Gastroesophageal sphincter (tissue), 4 donors: ENCODE measurements at regions not wholly inside any gene's neighbourhood (a gene's known extent, or its start where the extent isn't known, plus 50 kb on each side); places are given as distances from the start of the nearest gene placed in this dataset.
A peak's percentile ranks its signal among the peaks of the same experiment; 100 is the strongest.

Experiments
- ATAC-seq: fragments of 150-250 bp; one replicate; pipeline ENCODE4 v1.9.1; 2016; ENCODE audit warnings: mild to moderate bottlenecking, moderate library complexity
- H3K27ac ChIP-seq, 4 donors: fragments of 200-600 bp; sonication (generic) in 3 of 4; 1 replicate in 3 of 4; 2 replicates in 1 of 4; pipeline ENCODE4 v1.5.1; 2016 to 2019
- H3K27me3 ChIP-seq: fragments of 200-600 bp; sonication (generic); one replicate; pipeline ENCODE4 v1.5.1; 2019
- H3K36me3 ChIP-seq, 2 donors: fragments of 200-600 bp; sonication (generic); one replicate each; pipeline ENCODE4 v1.5.1; 2019; ENCODE audit warnings: control low read depth in 1 of 2
- H3K4me1 ChIP-seq, 3 donors: fragments of 200-600 bp; sonication (generic); 1 replicate in 2 of 3; 2 replicates in 1 of 3; pipeline ENCODE4 v1.5.1; 2016 to 2019; ENCODE audit warnings: control low read depth in 2 of 3
- H3K4me3 ChIP-seq, 2 donors: fragments of 200-600 bp; sonication (generic); one replicate each; pipeline ENCODE4 v1.5.1; 2019; ENCODE audit warnings: mild to moderate bottlenecking in 1 of 2, moderate library complexity in 1 of 2
- H3K9me3 ChIP-seq, 3 donors: fragments of 200-600 bp; sonication (generic); one replicate each; pipeline ENCODE4 v1.5.1; 2017 to 2019; ENCODE audit warnings: control low read depth in 2 of 3
- EP300 ChIP-seq: sonication (generic); formaldehyde crosslinking; IDR thresholded peaks from one replicate; pipeline ENCODE4 v1.6.1; 2017; ENCODE audit warnings: antibody characterized with exemption, mild to moderate bottlenecking
- POLR2A ChIP-seq, 2 donors: fragments of 450-650 bp; IDR thresholded peaks; one replicate each; pipeline ENCODE4 v1.6.1; 2017; ENCODE audit warnings: antibody characterized with exemption in 2 of 2, mild to moderate bottlenecking in 2 of 2, moderate library complexity in 1 of 2
- POLR2AphosphoS5 ChIP-seq: sonication (generic); formaldehyde crosslinking; IDR thresholded peaks from one replicate; pipeline ENCODE4 v1.6.1; 2017; ENCODE audit warnings: antibody characterized with exemption
- WGBS, 2 donors: methylation state at CpG; one replicate each; pipeline ENCODE4 v1.1.5; 2018; ENCODE audit warnings: low coverage in 1 of 2; 5-methylcytosine and 5-hydroxymethylcytosine counted together
- TF ChIP-seq, protein P1 (sequence below), 4 experiments: fragments of 200-600 bp in 2 of 4; fragments of 450-650 bp in 2 of 4; sonication (generic) in 1 of 4; IDR thresholded peaks; one replicate each; pipeline ENCODE4 v1.5.1; 2017 to 2019; ENCODE audit warnings: antibody characterized with exemption in 4 of 4, mild to moderate bottlenecking in 2 of 4, moderate library complexity in 2 of 4

DNA sequence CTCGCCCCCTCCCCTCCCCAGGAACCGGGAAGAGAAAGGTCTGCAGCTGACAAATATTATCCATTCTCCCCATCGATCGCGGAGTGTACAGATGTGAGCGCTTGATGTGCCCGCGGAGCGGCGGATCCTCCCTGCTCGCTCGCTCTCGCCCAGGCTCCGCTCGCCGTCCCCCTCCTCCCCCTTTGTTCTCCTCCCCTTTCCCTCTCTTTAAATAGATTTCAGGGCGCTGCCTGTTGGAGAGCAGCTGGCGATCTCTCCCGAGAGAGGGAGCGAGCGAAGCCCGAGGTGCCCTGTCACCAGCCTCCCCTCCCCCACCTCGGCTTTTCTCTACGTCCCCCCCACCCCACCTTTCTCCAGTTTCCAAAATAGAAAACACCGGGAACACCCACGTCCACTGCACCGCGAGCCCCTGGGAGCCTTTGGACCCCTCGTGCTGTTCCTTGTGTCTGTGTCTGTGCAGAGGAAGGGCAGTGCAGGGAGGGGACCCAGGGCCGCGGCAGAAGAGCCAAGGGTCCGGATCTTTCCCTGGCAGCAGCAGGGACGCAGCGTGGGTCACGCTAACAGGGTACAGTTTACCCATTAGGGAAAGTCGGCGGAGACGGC is 56.6 kb upstream of the BCOR start:
- H3K27ac ChIP-seq = peak overlapping the region in 3 of 4 donors; percentile 57 to 76 (median 74)
- H3K9me3 ChIP-seq = no peaks in the 10 kb centered on the region
- no peak for TF ChIP-seq POLR2AphosphoS5
- no peak for TF ChIP-seq POLR2A (IDR thresholded peaks at IDR 0.05)
- TF ChIP-seq, protein P1, sequence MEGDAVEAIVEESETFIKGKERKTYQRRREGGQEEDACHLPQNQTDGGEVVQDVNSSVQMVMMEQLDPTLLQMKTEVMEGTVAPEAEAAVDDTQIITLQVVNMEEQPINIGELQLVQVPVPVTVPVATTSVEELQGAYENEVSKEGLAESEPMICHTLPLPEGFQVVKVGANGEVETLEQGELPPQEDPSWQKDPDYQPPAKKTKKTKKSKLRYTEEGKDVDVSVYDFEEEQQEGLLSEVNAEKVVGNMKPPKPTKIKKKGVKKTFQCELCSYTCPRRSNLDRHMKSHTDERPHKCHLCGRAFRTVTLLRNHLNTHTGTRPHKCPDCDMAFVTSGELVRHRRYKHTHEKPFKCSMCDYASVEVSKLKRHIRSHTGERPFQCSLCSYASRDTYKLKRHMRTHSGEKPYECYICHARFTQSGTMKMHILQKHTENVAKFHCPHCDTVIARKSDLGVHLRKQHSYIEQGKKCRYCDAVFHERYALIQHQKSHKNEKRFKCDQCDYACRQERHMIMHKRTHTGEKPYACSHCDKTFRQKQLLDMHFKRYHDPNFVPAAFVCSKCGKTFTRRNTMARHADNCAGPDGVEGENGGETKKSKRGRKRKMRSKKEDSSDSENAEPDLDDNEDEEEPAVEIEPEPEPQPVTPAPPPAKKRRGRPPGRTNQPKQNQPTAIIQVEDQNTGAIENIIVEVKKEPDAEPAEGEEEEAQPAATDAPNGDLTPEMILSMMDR (IDR thresholded peaks at IDR 0.05) = no peak
- TF ChIP-seq EP300 = no peak
- 0 to 15% methylated on average over 4 to 11 of the region's 38 CpGs for whole genome bisulfite sequencing, 2 donors
- no peaks in the 10 kb centered on the region for H3K36me3 ChIP-seq
- peaks cover 0 to 44% (median 5%) of the 10 kb centered on the region in 3 donors for H3K4me1 ChIP-seq
- peak overlapping the region; percentile 31 to 54 for H3K4me3 ChIP-seq
- H3K27me3 ChIP-seq = no peaks in the 10 kb centered on the region
- ATAC-seq = no peak

DNA sequence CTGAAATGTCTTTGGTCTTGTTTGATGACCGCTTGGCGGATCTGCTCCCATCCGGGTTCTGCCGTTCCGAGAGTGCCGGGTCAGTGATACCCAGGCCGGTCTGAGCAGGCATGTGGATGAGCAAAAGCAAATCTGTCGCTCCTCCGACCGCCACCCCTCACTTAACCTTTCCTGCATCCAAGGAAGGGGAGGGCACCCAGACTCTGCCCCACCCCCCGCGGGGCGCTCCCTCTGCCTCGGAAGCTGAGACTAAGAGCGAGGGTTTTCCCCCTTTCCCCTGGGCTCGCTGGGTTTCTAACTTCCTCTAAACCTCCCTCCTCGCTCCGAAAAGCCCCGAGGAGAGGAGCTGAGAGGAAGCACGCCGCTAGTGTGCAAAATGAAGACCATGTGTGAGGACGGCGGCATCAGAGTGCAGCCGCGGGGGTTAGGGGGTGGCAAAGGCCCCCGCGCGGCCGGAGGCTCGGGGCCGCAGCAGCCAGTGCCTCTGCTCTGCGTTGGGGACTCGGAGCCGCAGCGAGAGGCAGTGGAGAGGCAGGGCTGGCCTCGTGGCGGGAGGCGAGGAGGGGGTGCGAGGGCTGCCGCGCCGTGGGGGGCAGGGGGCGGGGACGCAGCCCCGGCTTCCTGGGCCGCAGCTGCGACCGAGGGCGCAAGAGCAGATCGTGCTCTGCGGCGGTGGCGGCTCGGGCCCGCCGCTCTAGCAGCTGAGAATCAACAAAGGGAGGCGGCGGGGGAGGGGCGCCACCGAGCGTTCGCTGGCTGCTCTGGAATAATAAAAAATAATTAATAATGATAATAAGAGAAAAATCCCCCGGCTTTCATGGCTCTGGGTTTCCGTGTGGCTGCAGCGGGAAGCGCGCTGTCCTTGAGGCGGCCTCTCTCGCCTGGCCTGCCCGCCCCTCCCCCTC is 55.8 kb upstream of the BCOR start:
- H3K27me3 ChIP-seq = no peaks in the 10 kb centered on the region
- H3K36me3 ChIP-seq = no peaks in the 10 kb centered on the region
- H3K9me3 ChIP-seq = no peaks in the 10 kb centered on the region
- TF ChIP-seq POLR2A (IDR thresholded peaks at IDR 0.05) (no peak), EP300 (no peak)
- TF ChIP-seq, protein P1 (IDR thresholded peaks at IDR 0.05) = peak in 1 of 4 experiments; percentile 37
- no peak for ATAC-seq
- peaks cover 0 to 44% (median 5%) of the 10 kb centered on the region in 3 donors for H3K4me1 ChIP-seq
- 6% methylated on average over 22 of the region's 70 CpGs; no CpG with 5 or more reads in 1 of the 2 donors for WGBS, 2 donors
- H3K27ac ChIP-seq = peak overlapping the region in 3 of 4 donors; percentile 57 to 76 (median 74)
- H3K4me3 ChIP-seq = peak overlapping the region; percentile 31 to 54

DNA sequence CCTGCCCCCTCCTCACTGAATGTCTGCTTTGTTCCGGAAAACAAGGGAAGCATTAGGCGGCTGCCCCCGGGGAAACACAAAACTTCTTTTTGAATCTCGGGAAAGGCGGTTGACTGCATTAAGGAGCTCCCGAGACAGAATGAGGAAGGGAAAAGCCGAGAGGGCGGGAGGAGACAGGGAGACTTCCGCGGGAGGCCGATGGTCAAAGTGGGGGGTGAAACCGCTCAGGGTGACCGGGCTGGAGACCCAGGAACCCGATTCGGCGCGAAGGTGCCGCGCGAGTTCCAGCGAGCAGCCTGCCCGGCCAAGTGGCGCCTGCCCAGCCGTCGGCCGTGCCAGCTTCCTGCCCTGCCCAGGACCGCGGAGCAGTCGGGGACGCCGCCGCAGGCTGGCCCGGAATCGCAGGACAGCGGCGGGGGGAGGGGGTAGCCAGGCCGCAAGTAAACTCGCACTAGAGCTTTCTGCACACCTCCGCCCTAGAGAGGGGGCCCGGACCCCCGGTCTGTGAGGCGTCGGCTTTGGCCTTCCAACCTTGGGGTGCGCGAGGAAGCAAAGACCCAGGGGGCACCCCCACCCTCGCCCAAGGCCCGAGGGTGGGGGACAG is 55.1 kb upstream of the BCOR start:
- Histone ChIP-seq H3K27me3 (no peaks in the 10 kb centered on the region), H3K27ac (peak overlapping the region; percentile 8 to 76 (median 66)), H3K4me3 (peak overlapping the region; percentile 31 to 54), H3K4me1 (peaks cover 0 to 44% (median 5%) of the 10 kb centered on the region in 3 donors), H3K36me3 (no peaks in the 10 kb centered on the region), H3K9me3 (no peaks in the 10 kb centered on the region)
- WGBS, 2 donors = 0% methylated on average over 1 of the region's 47 CpGs; no CpG with 5 or more reads in 1 of the 2 donors
- TF ChIP-seq POLR2A (IDR thresholded peaks at IDR 0.05) (no peak), POLR2AphosphoS5 (peak; percentile 31), EP300 (no peak)
- TF ChIP-seq, protein P1 (IDR thresholded peaks at IDR 0.05) = peak in 1 of 4 experiments; percentile 7
- peak; percentile 50 for ATAC-seq

DNA sequence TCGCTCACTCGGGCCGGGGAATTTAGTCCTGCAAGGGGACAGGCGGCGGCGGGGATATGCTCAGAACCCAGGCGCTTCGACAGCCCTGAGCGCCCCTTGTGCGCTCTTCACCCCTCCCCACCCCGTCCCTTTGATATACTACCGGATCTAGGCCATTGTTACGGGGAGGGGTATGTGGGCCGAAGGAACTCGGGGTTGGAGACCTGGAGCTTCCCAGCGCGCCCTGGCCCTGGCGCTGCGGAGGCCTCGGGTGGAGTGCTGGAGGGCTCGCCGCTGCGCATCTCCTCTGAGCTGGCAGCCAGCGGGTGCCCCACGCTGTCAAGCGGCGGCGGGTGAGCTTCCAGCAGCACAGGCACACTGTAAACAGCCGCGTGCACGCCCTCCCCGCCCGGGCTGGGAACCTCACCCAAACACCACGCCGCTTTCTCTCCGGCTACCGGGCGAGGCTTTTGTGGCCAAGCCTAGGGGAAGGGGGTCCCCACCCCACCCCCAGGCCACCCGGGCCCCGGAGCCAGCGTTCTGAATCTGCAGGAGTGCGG is 54.5 kb upstream of the BCOR start:
- Histone ChIP-seq H3K27me3 (no peaks in the 10 kb centered on the region), H3K27ac (peak overlapping the region; percentile 8 to 76 (median 66)), H3K4me3 (peak overlapping the region; percentile 31 to 54), H3K9me3 (no peaks in the 10 kb centered on the region), H3K36me3 (no peaks in the 10 kb centered on the region), H3K4me1 (peaks cover 0 to 44% (median 5%) of the 10 kb centered on the region in 3 donors)
- WGBS, 2 donors = 52% methylated on average over 4 of the region's 42 CpGs; no CpG with 5 or more reads in 1 of the 2 donors
- no peak for TF ChIP-seq POLR2A (IDR thresholded peaks at IDR 0.05)
- no peak for TF ChIP-seq EP300
- TF ChIP-seq POLR2AphosphoS5 = no peak
- TF ChIP-seq, protein P1 (IDR thresholded peaks at IDR 0.05) = no peak
- ATAC-seq = no peak
